K562 (cell line): ENCODE measurements at regions not wholly inside any gene's neighbourhood (a gene's known extent, or its start where the extent isn't known, plus 50 kb on each side); places are given as distances from the start of the nearest gene placed in this dataset.

Source experiments
- CREB5 ChIP-seq: fragments of 250-450 bp; sonication (Bioruptor Pico); IDR thresholded peaks from 2 replicates; pipeline ENCODE4 v1.5.0; 2020; ENCODE audit warnings: mild to moderate bottlenecking
- MEF2A ChIP-seq: IDR thresholded peaks from 2 replicates; pipeline ENCODE4 v1.6.1; 2011; ENCODE audit warnings: low read depth, mild to moderate bottlenecking, low read length, moderate library complexity; ENCODE audit not compliant: control insufficient read depth
- MGA ChIP-seq: fragments of 450-650 bp; IDR thresholded peaks from 2 replicates; pipeline ENCODE4 v1.6.1; 2016; ENCODE audit warnings: mild to moderate bottlenecking, moderate library complexity
- SMAD2 ChIP-seq: fragments of 150-350 bp; IDR thresholded peaks from 2 replicates; pipeline ENCODE4 v1.6.1; 2014; ENCODE audit warnings: low read depth, mild to moderate bottlenecking, low read length
- ZBTB34 ChIP-seq: fragments of 250-450 bp; sonication (Bioruptor Pico); IDR thresholded peaks from 2 replicates; pipeline ENCODE4 v1.8.0; 2021; ENCODE audit warnings: mild to moderate bottlenecking, moderate library complexity
- ZEB2 ChIP-seq: fragments of 450-650 bp; IDR thresholded peaks from 2 replicates; pipeline ENCODE4 v1.6.1; 2016

- TF ChIP-seq MGA: no peak
- TF ChIP-seq ZEB2: peak; percentile 59; the same call in 1 of the 2 replicates
- no peak for TF ChIP-seq SMAD2
- no peak for TF ChIP-seq CREB5 (CRISPR knock-in tag)
- peak; percentile 19; the same call in 1 of the 2 replicates for TF ChIP-seq MEF2A
- no peak for TF ChIP-seq ZBTB34 (CRISPR knock-in tag)
Measured at GRCh38 chr12:90090929-90091651, 382.5 kb upstream of the ATP2B1 start (continued).
